HUES48 (cell line): ENCODE measurements at regions not wholly inside any gene's neighbourhood (a gene's known extent, or its start where the extent isn't known, plus 50 kb on each side); places are given as distances from the start of the nearest gene placed in this dataset.

ENCODE experiments used
- H3K27ac ChIP-seq: one replicate; pipeline ENCODE4 v1.7.0; 2013; ENCODE audit warnings: low read depth, low read length, inconsistent platforms
- H3K27me3 ChIP-seq: 2 replicates; pipeline ENCODE4 v1.6.1; 2013; ENCODE audit warnings: mild to moderate bottlenecking, low read length; ENCODE audit not compliant: control insufficient read depth, insufficient read depth
- H3K36me3 ChIP-seq: 2 replicates; pipeline ENCODE4 v1.6.1; 2013; ENCODE audit warnings: low read length; ENCODE audit not compliant: control insufficient read depth, insufficient read depth
- H3K4me1 ChIP-seq: 2 replicates; pipeline ENCODE4 v1.6.1; 2013; ENCODE audit warnings: mild to moderate bottlenecking, low read length; ENCODE audit not compliant: control insufficient read depth, insufficient read depth
- H3K4me3 ChIP-seq: 2 replicates; pipeline ENCODE4 v1.5.1; 2013; ENCODE audit warnings: mild to moderate bottlenecking, low read depth, low read length
- H3K9ac ChIP-seq: 2 replicates; pipeline ENCODE4 v1.6.1; 2013; ENCODE audit warnings: mild to moderate bottlenecking, low read depth, low read length, moderate library complexity
- H3K9me3 ChIP-seq: 2 replicates; pipeline ENCODE4 v1.6.1; 2013; ENCODE audit warnings: low read length; ENCODE audit not compliant: control insufficient read depth, insufficient read depth

DNA sequence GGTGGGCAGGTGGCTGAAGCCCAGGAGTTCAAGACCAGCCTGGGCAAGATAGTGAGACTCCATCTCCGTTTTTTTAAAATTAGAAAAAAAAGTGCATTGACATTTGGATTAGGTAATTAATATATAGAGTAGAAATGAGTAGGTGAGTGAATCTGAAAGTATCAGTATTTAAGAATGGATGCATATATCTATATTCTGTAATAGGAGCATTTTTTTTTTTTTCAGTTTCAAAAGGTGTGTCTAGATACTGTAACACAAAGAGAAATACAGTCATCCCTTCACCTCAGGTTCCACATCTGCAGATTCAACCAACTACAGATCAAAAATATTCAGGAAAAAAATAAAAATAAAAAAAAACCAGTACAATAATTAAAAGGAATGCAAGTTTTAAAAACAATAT, 50.8 kb downstream of the RBM27 start:
- H3K36me3 ChIP-seq, result peaks cover 77% of the 10 kb centered on the region
- no peak overlapping the region for H3K4me3 ChIP-seq

DNA sequence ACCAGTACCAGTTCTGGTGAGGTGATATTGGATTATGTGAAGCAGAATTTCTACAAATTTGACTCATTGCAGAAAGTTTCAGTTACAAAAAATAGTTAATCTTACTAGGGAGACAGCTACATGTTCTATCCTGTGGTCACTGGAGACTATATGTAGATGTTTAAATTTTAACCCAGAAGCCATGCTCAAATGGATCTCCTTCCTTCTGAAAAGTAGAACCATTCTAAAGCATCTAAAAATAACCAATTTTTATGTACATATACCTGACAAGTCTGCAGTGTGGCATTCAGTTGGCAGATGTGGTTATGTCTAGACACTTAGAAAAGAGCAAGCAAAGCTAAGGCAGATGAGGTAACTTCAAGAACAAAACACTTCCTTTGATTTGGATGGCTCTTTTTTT, 65.5 kb upstream of the POU4F3 start:
- Histone ChIP-seq H3K27me3 (no peaks in the 10 kb centered on the region), H3K4me3 (no peak overlapping the region), H3K4me1 (no peaks in the 10 kb centered on the region), H3K27ac (no peak overlapping the region), H3K36me3 (peaks cover 93% of the 10 kb centered on the region), H3K9ac (no peak overlapping the region), H3K9me3 (no peaks in the 10 kb centered on the region)

More for the DNA sequence above, 50.8 kb downstream of the RBM27 start:
- no peak overlapping the region for H3K9ac ChIP-seq
- no peaks in the 10 kb centered on the region for H3K9me3 ChIP-seq
- no peak overlapping the region for H3K27ac ChIP-seq
- H3K27me3 ChIP-seq, result no peaks in the 10 kb centered on the region
- H3K4me1 ChIP-seq, result no peaks in the 10 kb centered on the region

DNA sequence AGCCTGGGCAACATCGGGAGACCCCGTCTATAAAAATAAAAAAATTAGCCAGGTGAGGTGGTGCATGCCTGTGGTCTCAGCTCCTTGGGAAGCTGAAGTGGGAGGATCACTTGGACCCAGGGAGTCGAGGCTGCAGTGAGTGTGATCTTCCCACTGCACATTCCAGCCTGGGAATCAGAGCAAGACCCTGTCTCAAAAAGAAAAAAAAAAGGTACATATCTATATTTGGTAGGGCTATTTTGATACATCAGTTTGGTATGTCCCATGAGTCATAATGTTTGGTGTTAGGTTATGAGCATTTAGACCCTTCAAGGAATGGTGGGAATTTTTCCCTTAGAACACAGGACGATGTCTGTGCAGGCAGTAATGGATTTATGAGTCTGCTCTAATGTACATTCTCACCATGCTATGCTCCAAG, 55.3 kb upstream of the POU4F3 start:
- Histone ChIP-seq H3K9ac (no peak overlapping the region), H3K4me3 (no peak overlapping the region), H3K27me3 (no peaks in the 10 kb centered on the region), H3K9me3 (no peaks in the 10 kb centered on the region), H3K36me3 (peaks cover 85% of the 10 kb centered on the region), H3K4me1 (no peaks in the 10 kb centered on the region), H3K27ac (no peak overlapping the region)

DNA sequence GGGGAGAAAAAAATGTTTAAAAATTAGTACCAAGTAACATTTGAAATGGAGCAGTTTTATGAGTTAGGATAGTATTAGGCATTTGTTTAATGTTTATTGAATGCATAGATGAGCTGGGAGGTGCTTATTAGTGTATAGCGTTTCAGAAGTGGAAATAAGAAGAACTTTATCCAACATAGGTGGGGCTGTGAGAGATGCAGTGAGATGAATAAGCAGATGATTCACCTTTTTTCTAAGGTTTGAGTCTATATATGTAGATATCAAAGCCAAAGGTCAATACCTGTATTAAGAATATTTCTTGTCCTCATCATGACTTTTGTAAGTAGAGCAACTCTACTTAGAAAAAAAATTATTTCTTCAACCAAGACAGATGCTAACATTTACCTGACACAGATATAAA, 54.6 kb upstream of the POU4F3 start:
- H3K27me3 ChIP-seq, result no peaks in the 10 kb centered on the region
- no peaks in the 10 kb centered on the region for H3K4me1 ChIP-seq
- peaks cover 82% of the 10 kb centered on the region for H3K36me3 ChIP-seq
- no peak overlapping the region for H3K4me3 ChIP-seq
- H3K9ac ChIP-seq, result no peak overlapping the region
- no peaks in the 10 kb centered on the region for H3K9me3 ChIP-seq
- no peak overlapping the region for H3K27ac ChIP-seq
